PFSK-1 (cell line): ENCODE measurements at regions not wholly inside any gene's neighbourhood (a gene's known extent, or its start where the extent isn't known, plus 50 kb on each side); places are given as distances from the start of the nearest gene placed in this dataset.

ENCODE experiments used
- POLR2AphosphoS5 ChIP-seq: IDR thresholded peaks from 2 replicates; pipeline ENCODE4 v1.6.1; 2012; ENCODE audit warnings: low read depth, mild to moderate bottlenecking, control low read depth, low read length, moderate library complexity
- TAF1 ChIP-seq: IDR thresholded peaks from 2 replicates; pipeline ENCODE4 v1.6.1; 2012; ENCODE audit warnings: low read length, control low read depth, borderline replicate concordance; ENCODE audit not compliant: insufficient read depth
- TF ChIP-seq, protein P1 (sequence below), 2 experiments: IDR thresholded peaks; 2 replicates each; pipeline versions ENCODE4 v1.6.1 to v1.8.0; 2011 to 2012; ENCODE audit warnings: low read depth in 2 of 2, low read length in 2 of 2, control low read depth in 1 of 2, inconsistent platforms in 1 of 2, mild to moderate bottlenecking in 1 of 2, moderate library complexity in 1 of 2; ENCODE audit not compliant: insufficient read depth in 1 of 2

GRCh38 chr2:164044622-164045021 is 308.8 kb upstream of the FIGN start:
- TF ChIP-seq, protein P1, sequence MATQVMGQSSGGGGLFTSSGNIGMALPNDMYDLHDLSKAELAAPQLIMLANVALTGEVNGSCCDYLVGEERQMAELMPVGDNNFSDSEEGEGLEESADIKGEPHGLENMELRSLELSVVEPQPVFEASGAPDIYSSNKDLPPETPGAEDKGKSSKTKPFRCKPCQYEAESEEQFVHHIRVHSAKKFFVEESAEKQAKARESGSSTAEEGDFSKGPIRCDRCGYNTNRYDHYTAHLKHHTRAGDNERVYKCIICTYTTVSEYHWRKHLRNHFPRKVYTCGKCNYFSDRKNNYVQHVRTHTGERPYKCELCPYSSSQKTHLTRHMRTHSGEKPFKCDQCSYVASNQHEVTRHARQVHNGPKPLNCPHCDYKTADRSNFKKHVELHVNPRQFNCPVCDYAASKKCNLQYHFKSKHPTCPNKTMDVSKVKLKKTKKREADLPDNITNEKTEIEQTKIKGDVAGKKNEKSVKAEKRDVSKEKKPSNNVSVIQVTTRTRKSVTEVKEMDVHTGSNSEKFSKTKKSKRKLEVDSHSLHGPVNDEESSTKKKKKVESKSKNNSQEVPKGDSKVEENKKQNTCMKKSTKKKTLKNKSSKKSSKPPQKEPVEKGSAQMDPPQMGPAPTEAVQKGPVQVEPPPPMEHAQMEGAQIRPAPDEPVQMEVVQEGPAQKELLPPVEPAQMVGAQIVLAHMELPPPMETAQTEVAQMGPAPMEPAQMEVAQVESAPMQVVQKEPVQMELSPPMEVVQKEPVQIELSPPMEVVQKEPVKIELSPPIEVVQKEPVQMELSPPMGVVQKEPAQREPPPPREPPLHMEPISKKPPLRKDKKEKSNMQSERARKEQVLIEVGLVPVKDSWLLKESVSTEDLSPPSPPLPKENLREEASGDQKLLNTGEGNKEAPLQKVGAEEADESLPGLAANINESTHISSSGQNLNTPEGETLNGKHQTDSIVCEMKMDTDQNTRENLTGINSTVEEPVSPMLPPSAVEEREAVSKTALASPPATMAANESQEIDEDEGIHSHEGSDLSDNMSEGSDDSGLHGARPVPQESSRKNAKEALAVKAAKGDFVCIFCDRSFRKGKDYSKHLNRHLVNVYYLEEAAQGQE (IDR thresholded peaks at IDR 0.05; ENCODE audit: insufficient read depth in 1 of 2, low read depth in 2 of 2, low read length in 2 of 2), result no peak
- TF ChIP-seq TAF1, result no peak
- no peak for TF ChIP-seq POLR2AphosphoS5
